Spleen (tissue), 7 donors: ENCODE measurements at regions not wholly inside any gene's neighbourhood (a gene's known extent, or its start where the extent isn't known, plus 50 kb on each side); places are given as distances from the start of the nearest gene placed in this dataset.

Experiments used
- POLR2A ChIP-seq, 3 donors: fragments of 450-650 bp; IDR thresholded peaks; one replicate each; pipeline ENCODE4 v1.5.1; 2017; ENCODE audit warnings: antibody characterized with exemption in 3 of 3, mild to moderate bottlenecking in 1 of 3
- POLR2AphosphoS5 ChIP-seq, 3 donors: sonication (generic); formaldehyde crosslinking; IDR thresholded peaks; one replicate each; pipeline ENCODE4 v1.5.1; 2017; ENCODE audit warnings: antibody characterized with exemption in 3 of 3
- TF ChIP-seq, protein P1 (sequence below), 11 experiments: fragments of 200-600 bp in 7 of 11; fragments of 450-650 bp in 4 of 11; sonication (generic) in 4 of 11; IDR thresholded peaks in 8 of 11; conservative IDR thresholded peaks in 3 of 11; 1 replicate in 7 of 11; 2 replicates in 4 of 11; pipeline versions ENCODE4 v1.4.0 to v1.8.0; 2016 to 2021; ENCODE audit warnings: antibody characterized with exemption in 11 of 11, inconsistent platforms in 4 of 11, mild to moderate bottlenecking in 1 of 11
- donor health status: DM: no; HTN: no; CAD: no; lungs with moderate emphysema.
- donor health status: DM: no; HTN: no; CAD: no.
- donor health status: DM: no; HTN: no; CAD: no.

DNA sequence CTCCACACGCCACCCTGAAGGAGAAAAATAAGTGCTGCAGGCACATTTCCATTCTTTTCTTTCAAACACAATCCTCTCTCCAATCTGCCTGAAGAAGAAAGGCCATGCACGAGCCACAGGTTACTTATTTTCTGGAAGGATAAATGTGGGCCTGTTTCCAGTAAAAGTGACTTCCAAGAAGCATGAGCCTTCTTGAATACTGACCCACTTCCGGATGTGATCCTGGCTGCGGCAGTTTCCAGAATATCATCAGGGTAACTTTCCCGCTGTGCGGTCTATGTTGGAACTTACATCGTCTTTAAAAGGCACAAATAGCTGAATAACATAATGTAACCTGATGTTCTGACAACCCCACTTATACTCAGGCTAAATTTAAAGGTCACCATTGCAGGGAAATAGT lies 66.3 kb upstream of the TAPT1 start:
- TF ChIP-seq POLR2A (IDR thresholded peaks at IDR 0.05) (no peak), POLR2AphosphoS5 (IDR thresholded peaks at IDR 0.05) (no peak)
- TF ChIP-seq, protein P1, sequence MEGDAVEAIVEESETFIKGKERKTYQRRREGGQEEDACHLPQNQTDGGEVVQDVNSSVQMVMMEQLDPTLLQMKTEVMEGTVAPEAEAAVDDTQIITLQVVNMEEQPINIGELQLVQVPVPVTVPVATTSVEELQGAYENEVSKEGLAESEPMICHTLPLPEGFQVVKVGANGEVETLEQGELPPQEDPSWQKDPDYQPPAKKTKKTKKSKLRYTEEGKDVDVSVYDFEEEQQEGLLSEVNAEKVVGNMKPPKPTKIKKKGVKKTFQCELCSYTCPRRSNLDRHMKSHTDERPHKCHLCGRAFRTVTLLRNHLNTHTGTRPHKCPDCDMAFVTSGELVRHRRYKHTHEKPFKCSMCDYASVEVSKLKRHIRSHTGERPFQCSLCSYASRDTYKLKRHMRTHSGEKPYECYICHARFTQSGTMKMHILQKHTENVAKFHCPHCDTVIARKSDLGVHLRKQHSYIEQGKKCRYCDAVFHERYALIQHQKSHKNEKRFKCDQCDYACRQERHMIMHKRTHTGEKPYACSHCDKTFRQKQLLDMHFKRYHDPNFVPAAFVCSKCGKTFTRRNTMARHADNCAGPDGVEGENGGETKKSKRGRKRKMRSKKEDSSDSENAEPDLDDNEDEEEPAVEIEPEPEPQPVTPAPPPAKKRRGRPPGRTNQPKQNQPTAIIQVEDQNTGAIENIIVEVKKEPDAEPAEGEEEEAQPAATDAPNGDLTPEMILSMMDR (IDR thresholded peaks at IDR 0.05 in 8 of 11, conservative IDR thresholded peaks at IDR 0.05 in 3 of 11): no peak
